DND-41 (cell line): ENCODE measurements at regions not wholly inside any gene's neighbourhood (a gene's known extent, or its start where the extent isn't known, plus 50 kb on each side); places are given as distances from the start of the nearest gene placed in this dataset.
"Not testable (repeated sequence)": the region's sequence is repeated elsewhere in the genome, so short reads cannot be mapped to it uniquely, and the experiment has no call there.

Experiments
- ATAC-seq: fragments of 200-7000 bp; cut with Tn5 transposase; 3 replicates; pipeline ENCODE4 v1.9.1; 2021; ENCODE audit warnings: low read depth; ENCODE audit not compliant: insufficient read depth
- DNase-seq: peaks from one replicate; pipeline ENCODE4 v3.0.0-alpha.2; 2020
- H2AFZ ChIP-seq: 2 replicates; pipeline ENCODE4 v1.6.0; 2012; ENCODE audit warnings: low read depth, low read length
- H3K27ac ChIP-seq: 2 replicates; pipeline ENCODE4 v1.5.1; 2012; ENCODE audit warnings: low read length, inconsistent platforms
- H3K27me3 ChIP-seq: fragments of 200-600 bp; sonication (generic); 2 replicates; pipeline ENCODE4 v1.6.0; 2012; ENCODE audit warnings: low read length, mild to moderate bottlenecking, inconsistent platforms; ENCODE audit not compliant: insufficient read depth, poor library complexity
- H3K36me3 ChIP-seq: 2 replicates; pipeline ENCODE4 v1.5.1; 2012; ENCODE audit warnings: low read length, inconsistent platforms; ENCODE audit not compliant: insufficient read depth
- H3K4me1 ChIP-seq: 2 replicates; pipeline ENCODE4 v1.5.1; 2012; ENCODE audit warnings: mild to moderate bottlenecking, low read length; ENCODE audit not compliant: insufficient read depth
- H3K4me2 ChIP-seq: 2 replicates; pipeline ENCODE4 v1.6.0; 2012; ENCODE audit warnings: mild to moderate bottlenecking, moderate library complexity, low read length, inconsistent platforms; ENCODE audit not compliant: insufficient read depth
- H3K4me3 ChIP-seq, 2 experiments: fragments of 200-600 bp in 1 of 2; shearing (Covaris generic) in 1 of 2; 2 replicates each; pipeline ENCODE4 v1.5.1; 2012 to 2016; ENCODE audit warnings: inconsistent platforms in 2 of 2, low read length in 2 of 2, mild to moderate bottlenecking in 2 of 2, low read depth in 1 of 2, moderate library complexity in 1 of 2
- H3K79me2 ChIP-seq: 2 replicates; pipeline ENCODE4 v1.6.0; 2012; ENCODE audit warnings: low read length, inconsistent platforms; ENCODE audit not compliant: insufficient read depth
- H3K9ac ChIP-seq: 2 replicates; pipeline ENCODE4 v1.6.0; 2012; ENCODE audit warnings: low read depth, mild to moderate bottlenecking, inconsistent platforms, low read length, moderate library complexity
- H3K9me3 ChIP-seq: 2 replicates; pipeline ENCODE4 v1.5.1; 2012; ENCODE audit warnings: low read length, moderate library complexity, mild to moderate bottlenecking, inconsistent platforms; ENCODE audit not compliant: insufficient read depth, severe bottlenecking
- H4K20me1 ChIP-seq: 2 replicates; pipeline ENCODE4 v1.6.0; 2012; ENCODE audit warnings: low read length; ENCODE audit not compliant: insufficient read depth
- EZH2 ChIP-seq: IDR thresholded peaks from 3 replicates; pipeline ENCODE4 v1.6.1; 2012; ENCODE audit warnings: borderline replicate concordance, low read depth, mild to moderate bottlenecking, moderate library complexity, low read length, inconsistent platforms; ENCODE audit not compliant: severe bottlenecking
- TF ChIP-seq, protein P1 (sequence below): IDR thresholded peaks from 2 replicates; pipeline ENCODE4 v1.5.1; 2012; ENCODE audit warnings: borderline replicate concordance, low read length, moderate library complexity, mild to moderate bottlenecking; ENCODE audit not compliant: poor library complexity, severe bottlenecking; ENCODE audit errors: extremely low read depth

DNA sequence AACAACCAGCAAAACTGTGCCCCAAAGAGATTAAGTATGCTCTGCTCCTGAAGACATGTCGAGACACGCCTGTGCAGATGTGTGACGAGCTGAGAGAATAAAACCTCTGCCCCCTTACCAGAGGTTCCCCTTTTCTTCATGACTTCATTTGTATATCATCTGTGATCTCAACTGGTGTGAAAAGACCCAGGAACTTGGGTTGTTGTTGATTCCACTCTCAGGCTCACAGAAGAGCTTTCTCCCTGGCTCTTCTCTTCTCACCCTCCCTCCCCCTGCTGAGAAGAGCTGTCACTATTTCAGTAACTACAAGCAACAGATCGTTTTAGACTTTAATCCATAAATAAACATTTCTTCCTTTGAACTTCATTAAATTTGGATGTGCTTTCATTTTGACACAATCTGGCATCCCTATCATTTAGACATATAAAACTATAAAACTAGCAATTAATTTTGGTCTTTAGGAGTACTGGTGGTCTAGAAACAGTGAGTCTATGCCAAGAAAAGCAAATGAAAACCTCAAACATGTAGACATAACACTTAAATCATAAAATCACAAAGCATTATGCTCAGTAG lies 179.3 kb upstream of the FZD8 start:
- no peak for ATAC-seq
- H3K9me3 ChIP-seq: no peaks in the 10 kb centered on the region
- no peaks in the 10 kb centered on the region for H4K20me1 ChIP-seq
- H3K27me3 ChIP-seq: no peaks in the 10 kb centered on the region
- no peak overlapping the region for H3K9ac ChIP-seq
- H3K4me2 ChIP-seq: no peak overlapping the region
- H3K27ac ChIP-seq: no peak overlapping the region
- DNase-seq: no peak
- no peaks in the 10 kb centered on the region for H3K79me2 ChIP-seq
- H2AFZ ChIP-seq: no peak overlapping the region
- TF ChIP-seq EZH2: no peak
- TF ChIP-seq, protein P1, sequence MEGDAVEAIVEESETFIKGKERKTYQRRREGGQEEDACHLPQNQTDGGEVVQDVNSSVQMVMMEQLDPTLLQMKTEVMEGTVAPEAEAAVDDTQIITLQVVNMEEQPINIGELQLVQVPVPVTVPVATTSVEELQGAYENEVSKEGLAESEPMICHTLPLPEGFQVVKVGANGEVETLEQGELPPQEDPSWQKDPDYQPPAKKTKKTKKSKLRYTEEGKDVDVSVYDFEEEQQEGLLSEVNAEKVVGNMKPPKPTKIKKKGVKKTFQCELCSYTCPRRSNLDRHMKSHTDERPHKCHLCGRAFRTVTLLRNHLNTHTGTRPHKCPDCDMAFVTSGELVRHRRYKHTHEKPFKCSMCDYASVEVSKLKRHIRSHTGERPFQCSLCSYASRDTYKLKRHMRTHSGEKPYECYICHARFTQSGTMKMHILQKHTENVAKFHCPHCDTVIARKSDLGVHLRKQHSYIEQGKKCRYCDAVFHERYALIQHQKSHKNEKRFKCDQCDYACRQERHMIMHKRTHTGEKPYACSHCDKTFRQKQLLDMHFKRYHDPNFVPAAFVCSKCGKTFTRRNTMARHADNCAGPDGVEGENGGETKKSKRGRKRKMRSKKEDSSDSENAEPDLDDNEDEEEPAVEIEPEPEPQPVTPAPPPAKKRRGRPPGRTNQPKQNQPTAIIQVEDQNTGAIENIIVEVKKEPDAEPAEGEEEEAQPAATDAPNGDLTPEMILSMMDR: no peak
- no peak overlapping the region for H3K4me3 ChIP-seq
- H3K4me1 ChIP-seq: no peaks in the 10 kb centered on the region
- H3K36me3 ChIP-seq: no peaks in the 10 kb centered on the region

DNA sequence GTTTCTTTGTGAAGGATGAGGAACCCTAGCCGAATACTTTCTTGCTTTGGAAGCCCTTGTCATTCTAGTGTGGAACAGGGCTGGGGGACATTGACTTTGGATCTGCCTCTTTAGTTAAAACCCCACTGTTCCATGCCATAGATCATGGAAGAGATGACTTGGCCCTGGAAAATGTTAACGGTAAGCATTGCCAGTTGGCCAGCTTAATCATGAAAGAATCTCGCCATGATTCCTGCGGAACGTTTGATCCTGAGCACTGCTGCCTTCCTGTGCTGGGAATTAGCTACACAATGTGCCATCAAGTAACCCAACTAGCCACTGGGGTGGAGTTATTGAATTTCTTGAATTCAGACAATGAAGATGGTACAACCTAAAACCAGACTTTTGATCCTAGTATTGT lies 177.6 kb upstream of the FZD8 start:
- H3K36me3 ChIP-seq: no peaks in the 10 kb centered on the region
- no peak for DNase-seq
- H3K4me1 ChIP-seq: no peaks in the 10 kb centered on the region
- no peak for ATAC-seq
- H3K9ac ChIP-seq: no peak overlapping the region
- H3K4me3 ChIP-seq: no peak overlapping the region
- H3K27me3 ChIP-seq: no peaks in the 10 kb centered on the region
- no peak overlapping the region for H2AFZ ChIP-seq
- no peaks in the 10 kb centered on the region for H3K9me3 ChIP-seq
- H3K27ac ChIP-seq: no peak overlapping the region
- H3K79me2 ChIP-seq: no peaks in the 10 kb centered on the region
- H4K20me1 ChIP-seq: no peaks in the 10 kb centered on the region
- no peak for TF ChIP-seq EZH2
- no peak overlapping the region for H3K4me2 ChIP-seq

DNA sequence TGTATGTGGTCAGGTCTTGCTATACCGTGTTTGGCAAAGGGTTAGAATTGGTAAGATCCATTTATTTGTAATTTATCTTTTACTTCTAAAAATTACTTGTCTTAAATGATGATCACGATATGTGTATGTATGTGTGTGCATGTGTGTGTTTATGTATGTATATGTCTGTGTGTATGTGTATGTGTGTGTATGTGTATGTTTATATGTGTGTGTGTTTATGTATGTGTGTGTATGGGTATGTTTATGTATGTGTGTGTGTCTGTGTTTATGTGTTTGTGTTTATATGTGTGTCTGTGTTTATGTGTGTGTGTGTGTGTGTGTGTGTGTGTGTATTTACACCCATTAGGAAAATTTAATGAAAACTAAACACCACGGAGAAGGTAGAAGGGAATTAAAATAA lies 176.9 kb upstream of the FZD8 start:
- no peaks in the 10 kb centered on the region for H3K36me3 ChIP-seq
- no peaks in the 10 kb centered on the region for H3K4me1 ChIP-seq
- no peak overlapping the region for H3K9ac ChIP-seq
- no peaks in the 10 kb centered on the region for H3K9me3 ChIP-seq
- no peak overlapping the region for H2AFZ ChIP-seq
- DNase-seq: no peak
- no peaks in the 10 kb centered on the region for H3K27me3 ChIP-seq
- H3K79me2 ChIP-seq: no peaks in the 10 kb centered on the region
- H4K20me1 ChIP-seq: no peaks in the 10 kb centered on the region
- no peak for ATAC-seq
- H3K4me2 ChIP-seq: no peak overlapping the region
- no peak overlapping the region for H3K4me3 ChIP-seq
- no peak overlapping the region for H3K27ac ChIP-seq
- TF ChIP-seq, protein P1: no peak
- no peak for TF ChIP-seq EZH2

DNA sequence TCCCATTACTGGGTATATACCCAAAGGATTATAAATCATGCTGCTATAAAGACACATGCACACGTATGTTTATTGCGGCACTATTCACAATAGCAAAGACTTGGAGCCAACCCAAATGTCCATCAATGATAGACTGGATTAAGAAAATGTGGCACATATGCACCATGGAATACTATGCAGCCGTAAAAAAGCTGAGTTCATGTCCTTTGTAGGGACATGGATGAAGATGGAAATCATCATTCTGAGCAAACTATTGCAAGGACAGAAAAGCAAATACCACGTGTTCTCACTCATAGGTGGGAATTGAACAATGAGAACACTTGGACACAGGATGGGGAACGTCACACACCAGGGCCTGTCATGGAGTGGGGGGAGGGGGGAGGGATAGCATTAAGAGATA lies 175.0 kb upstream of the FZD8 start:
- H3K27me3 ChIP-seq, H2AFZ ChIP-seq, H4K20me1 ChIP-seq, ATAC-seq, H3K4me3 ChIP-seq, H3K36me3 ChIP-seq, H3K9ac ChIP-seq, DNase-seq, H3K4me2 ChIP-seq, H3K27ac ChIP-seq, H3K4me1 ChIP-seq, H3K9me3 ChIP-seq, H3K79me2 ChIP-seq: not testable (repeated sequence)
